ENCODE measurements at regions not wholly inside any gene's neighbourhood (a gene's known extent, or its start where the extent isn't known, plus 50 kb on each side); places are given as distances from the start of the nearest gene placed in this dataset.

DNA sequence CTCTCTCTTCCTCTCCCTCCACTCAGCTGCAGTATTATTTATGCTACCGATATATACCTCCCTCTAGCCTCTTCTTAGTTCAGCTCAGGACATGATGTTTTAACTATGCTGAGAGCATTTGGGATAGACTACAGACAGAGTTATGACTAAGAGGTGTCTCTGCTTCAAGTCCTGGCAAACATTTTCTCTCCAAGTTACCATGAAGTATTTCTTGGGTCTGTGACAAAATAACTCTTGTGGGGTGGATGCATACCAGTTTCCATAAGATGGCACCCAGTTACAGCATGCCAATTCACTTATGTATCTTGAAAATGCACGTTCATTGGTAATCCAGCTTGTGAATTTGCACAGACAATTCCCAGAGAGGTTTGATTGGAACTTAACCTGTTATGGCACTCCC lies 737.6 kb downstream of the SLC4A3 start:
- TF ChIP-seq ZFHX2 (tag by site-specific recombination; conservative IDR thresholded peaks at IDR 0.05), result no peak
- TF ChIP-seq ZEB2 (tag by site-specific recombination; IDR thresholded peaks at IDR 0.05), result no peak
- no peak for TF ChIP-seq SCRT1 (tag by site-specific recombination; IDR thresholded peaks at IDR 0.05; ENCODE audit: borderline replicate concordance)
- no peak for TF ChIP-seq ZNF433 (tag by site-specific recombination; IDR thresholded peaks at IDR 0.05; ENCODE audit: low read depth)
- TF ChIP-seq ZNF48 (tag by site-specific recombination; IDR thresholded peaks at IDR 0.05), result no peak
- TF ChIP-seq ZBTB21 (tag by site-specific recombination; IDR thresholded peaks at IDR 0.05), result no peak
- no peak for TF ChIP-seq ZNF560 (tag by site-specific recombination; IDR thresholded peaks at IDR 0.05; ENCODE audit: borderline replicate concordance)
- no peak for TF ChIP-seq ZNF24 (tag by site-specific recombination; IDR thresholded peaks at IDR 0.05)
- no peak for TF ChIP-seq ZNF76 (tag by site-specific recombination; IDR thresholded peaks at IDR 0.05; ENCODE audit: borderline replicate concordance, low read depth)
- ChIA-PET CTCF (no interaction called here), POLR2A (no interaction called here)
- Histone ChIP-seq H3K36me3 (ENCODE audit: control insufficient read depth in 2 of 2, insufficient read depth in 1 of 2, low read length in 2 of 2) (no peaks in the 10 kb centered on the region), H3K4me3 (ENCODE audit: low read depth, low read length) (no peak overlapping the region), H3K27ac (ENCODE audit: extremely low read depth, low read depth, low read length) (no peak overlapping the region), H3K4me1 (ENCODE audit: control insufficient read depth, insufficient read depth, low read length) (no peaks in the 10 kb centered on the region), H3K9me3 (ENCODE audit: control insufficient read depth, insufficient read depth, low read depth, low read length) (no peaks in the 10 kb centered on the region)

DNA sequence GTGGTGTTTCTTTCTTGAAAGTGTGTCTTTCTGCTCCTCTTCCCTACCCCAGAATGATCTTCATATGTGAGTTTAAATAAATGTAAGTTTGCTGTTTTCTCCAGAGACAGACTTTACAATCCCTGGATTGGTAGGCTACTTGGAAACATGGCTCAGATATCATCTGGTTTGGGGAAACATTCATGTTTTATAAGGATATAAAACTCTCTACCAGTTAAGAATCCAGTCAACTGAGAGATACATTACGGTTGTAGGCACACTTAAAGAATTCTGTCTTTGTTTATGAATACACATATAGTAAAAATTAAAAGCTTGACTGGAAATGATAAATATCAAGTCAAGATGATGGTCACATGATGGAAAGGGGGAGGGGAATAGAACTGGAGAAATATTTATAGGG lies 739.3 kb downstream of the SLC4A3 start:
- TF ChIP-seq, protein P1, sequence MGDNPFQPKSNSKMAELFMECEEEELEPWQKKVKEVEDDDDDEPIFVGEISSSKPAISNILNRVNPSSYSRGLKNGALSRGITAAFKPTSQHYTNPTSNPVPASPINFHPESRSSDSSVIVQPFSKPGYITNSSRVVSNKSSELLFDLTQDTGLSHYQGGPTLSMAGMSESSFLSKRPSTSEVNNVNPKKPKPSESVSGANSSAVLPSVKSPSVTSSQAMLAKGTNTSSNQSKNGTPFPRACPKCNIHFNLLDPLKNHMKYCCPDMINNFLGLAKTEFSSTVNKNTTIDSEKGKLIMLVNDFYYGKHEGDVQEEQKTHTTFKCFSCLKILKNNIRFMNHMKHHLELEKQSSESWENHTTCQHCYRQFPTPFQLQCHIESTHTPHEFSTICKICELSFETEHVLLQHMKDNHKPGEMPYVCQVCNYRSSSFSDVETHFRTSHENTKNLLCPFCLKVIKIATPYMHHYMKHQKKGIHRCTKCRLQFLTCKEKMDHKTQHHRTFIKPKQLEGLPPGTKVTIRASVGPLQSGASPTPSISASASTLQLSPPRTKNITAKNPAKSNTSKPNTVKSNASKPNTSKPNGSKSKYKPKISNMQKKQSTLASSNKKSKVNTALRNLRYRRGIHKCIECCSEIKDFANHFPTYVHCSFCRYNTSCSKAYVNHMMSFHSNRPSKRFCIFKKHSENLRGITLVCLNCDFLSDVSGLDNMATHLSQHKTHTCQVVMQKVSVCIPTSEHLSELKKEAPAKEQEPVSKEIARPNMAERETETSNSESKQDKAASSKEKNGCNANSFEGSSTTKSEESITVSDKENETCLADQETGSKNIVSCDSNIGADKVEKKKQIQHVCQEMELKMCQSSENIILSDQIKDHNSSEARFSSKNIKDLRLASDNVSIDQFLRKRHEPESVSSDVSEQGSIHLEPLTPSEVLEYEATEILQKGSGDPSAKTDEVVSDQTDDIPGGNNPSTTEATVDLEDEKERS (tag by site-specific recombination; IDR thresholded peaks at IDR 0.05), result no peak
- TF ChIP-seq, protein P2, sequence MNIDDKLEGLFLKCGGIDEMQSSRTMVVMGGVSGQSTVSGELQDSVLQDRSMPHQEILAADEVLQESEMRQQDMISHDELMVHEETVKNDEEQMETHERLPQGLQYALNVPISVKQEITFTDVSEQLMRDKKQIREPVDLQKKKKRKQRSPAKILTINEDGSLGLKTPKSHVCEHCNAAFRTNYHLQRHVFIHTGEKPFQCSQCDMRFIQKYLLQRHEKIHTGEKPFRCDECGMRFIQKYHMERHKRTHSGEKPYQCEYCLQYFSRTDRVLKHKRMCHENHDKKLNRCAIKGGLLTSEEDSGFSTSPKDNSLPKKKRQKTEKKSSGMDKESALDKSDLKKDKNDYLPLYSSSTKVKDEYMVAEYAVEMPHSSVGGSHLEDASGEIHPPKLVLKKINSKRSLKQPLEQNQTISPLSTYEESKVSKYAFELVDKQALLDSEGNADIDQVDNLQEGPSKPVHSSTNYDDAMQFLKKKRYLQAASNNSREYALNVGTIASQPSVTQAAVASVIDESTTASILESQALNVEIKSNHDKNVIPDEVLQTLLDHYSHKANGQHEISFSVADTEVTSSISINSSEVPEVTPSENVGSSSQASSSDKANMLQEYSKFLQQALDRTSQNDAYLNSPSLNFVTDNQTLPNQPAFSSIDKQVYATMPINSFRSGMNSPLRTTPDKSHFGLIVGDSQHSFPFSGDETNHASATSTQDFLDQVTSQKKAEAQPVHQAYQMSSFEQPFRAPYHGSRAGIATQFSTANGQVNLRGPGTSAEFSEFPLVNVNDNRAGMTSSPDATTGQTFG (tag by site-specific recombination; IDR thresholded peaks at IDR 0.05; ENCODE audit: borderline replicate concordance), result no peak
- TF ChIP-seq ZNF623 (tag by site-specific recombination; IDR thresholded peaks at IDR 0.05) (no peak), ZSCAN16 (tag by site-specific recombination; IDR thresholded peaks at IDR 0.05) (no peak), ZNF202 (tag by site-specific recombination; IDR thresholded peaks at IDR 0.05; ENCODE audit: borderline replicate concordance) (no peak), ZNF707 (tag by site-specific recombination; IDR thresholded peaks at IDR 0.05) (no peak), ZNF157 (tag by site-specific recombination; IDR thresholded peaks at IDR 0.05) (no peak), ZNF426 (tag by site-specific recombination; IDR thresholded peaks at IDR 0.05) (no peak), ZNF830 (tag by site-specific recombination; IDR thresholded peaks at IDR 0.05; ENCODE audit: low read depth) (no peak), ZNF747 (tag by site-specific recombination; IDR thresholded peaks at IDR 0.05) (no peak), ZNF433 (tag by site-specific recombination; IDR thresholded peaks at IDR 0.05; ENCODE audit: low read depth) (no peak), ZNF266 (tag by site-specific recombination; IDR thresholded peaks at IDR 0.05; ENCODE audit: low read depth) (no peak), ZNF114 (tag by site-specific recombination; IDR thresholded peaks at IDR 0.05) (no peak), HOXA7 (CRISPR knock-in tag; IDR thresholded peaks at IDR 0.05; ENCODE audit: borderline replicate concordance) (no peak), ZNF701 (tag by site-specific recombination; IDR thresholded peaks at IDR 0.05) (no peak), ZNF223 (tag by site-specific recombination; IDR thresholded peaks at IDR 0.05) (no peak), ZNF311 (tag by site-specific recombination; IDR thresholded peaks at IDR 0.05; ENCODE audit: borderline replicate concordance) (no peak)
- H3K36me3 ChIP-seq (ENCODE audit: control insufficient read depth in 2 of 2, insufficient read depth in 1 of 2, low read length in 2 of 2), result no peaks in the 10 kb centered on the region
- H3K4me1 ChIP-seq (ENCODE audit: control insufficient read depth, insufficient read depth, low read length), result no peaks in the 10 kb centered on the region
- H3K27ac ChIP-seq (ENCODE audit: extremely low read depth, low read depth, low read length), result no peak overlapping the region
- POLR2A ChIA-PET, result no interaction called here
- no peaks in the 10 kb centered on the region for H3K9me3 ChIP-seq (ENCODE audit: control insufficient read depth, insufficient read depth, low read depth, low read length)
- CTCF ChIA-PET, result no interaction called here
- H3K4me3 ChIP-seq (ENCODE audit: low read depth, low read length), result no peak overlapping the region
